HEK293 (cell line): ENCODE measurements at regions not wholly inside any gene's neighbourhood (a gene's known extent, or its start where the extent isn't known, plus 50 kb on each side); places are given as distances from the start of the nearest gene placed in this dataset.

Source experiments
- CTCF ChIP-seq: fragments of 450-650 bp; formaldehyde crosslinking; IDR thresholded peaks from 2 replicates; pipeline ENCODE4 v1.5.1; 2016; ENCODE audit warnings: missing biosample characterization, missing genetic modification characterization
- REST ChIP-seq: fragments of 450-650 bp; formaldehyde crosslinking; IDR thresholded peaks from 2 replicates; pipeline ENCODE4 v1.5.1; 2016; ENCODE audit warnings: missing biosample characterization, missing genetic modification characterization
- SP2 ChIP-seq: fragments of 450-650 bp; formaldehyde crosslinking; IDR thresholded peaks from 2 replicates; pipeline ENCODE4 v1.5.1; 2016; ENCODE audit warnings: missing biosample characterization, missing genetic modification characterization
- TCF7L2 ChIP-seq: IDR thresholded peaks from 2 replicates; pipeline ENCODE4 v1.6.1; 2011; ENCODE audit warnings: low read depth, mild to moderate bottlenecking, inconsistent platforms, low read length, moderate library complexity, borderline replicate concordance
- ZSCAN18 ChIP-seq: fragments of 450-650 bp; formaldehyde crosslinking; IDR thresholded peaks from 2 replicates; pipeline ENCODE4 v1.5.1; 2016; ENCODE audit warnings: missing biosample characterization, missing genetic modification characterization

- TF ChIP-seq ZSCAN18 (tag by site-specific recombination) (no peak), REST (tag by site-specific recombination) (no peak), CTCF (tag by site-specific recombination) (no peak), TCF7L2 (no peak), SP2 (tag by site-specific recombination) (no peak)
Measured at GRCh38 chr5:3301306-3301705, 294.3 kb upstream of the IRX1 start.
